GM06990 (cell line): ENCODE measurements at regions not wholly inside any gene's neighbourhood (a gene's known extent, or its start where the extent isn't known, plus 50 kb on each side); places are given as distances from the start of the nearest gene placed in this dataset.

Source experiments
- DNase-seq: peaks from one replicate; pipeline ENCODE4 v3.0.0-alpha.2; 2011; ENCODE audit not compliant: insufficient read length; ENCODE audit errors: extremely low read depth
- H3K27me3 ChIP-seq: replicated peaks from 2 replicates; pipeline ENCODE4 v1.6.0; 2011; ENCODE audit warnings: low read length; ENCODE audit not compliant: control insufficient read depth, insufficient read depth
- H3K36me3 ChIP-seq: 2 replicates; pipeline ENCODE4 v1.5.1; 2011; ENCODE audit warnings: low read length; ENCODE audit not compliant: control insufficient read depth, insufficient read depth
- H3K4me3 ChIP-seq: replicated peaks from 2 replicates; pipeline ENCODE4 v1.5.1; 2011; ENCODE audit warnings: low read depth, mild to moderate bottlenecking, control low read depth, low read length
- CTCF ChIP-seq: IDR thresholded peaks from 2 replicates; pipeline ENCODE4 v1.5.1; 2011; ENCODE audit warnings: low read length, control low read depth, mild to moderate bottlenecking, inconsistent platforms; ENCODE audit not compliant: insufficient read depth, poor library complexity, severe bottlenecking

GRCh38 chr2:139720056-139720455 is 939.9 kb upstream of the NXPH2 start:
- no peak for TF ChIP-seq CTCF
- no peaks in the 10 kb centered on the region for H3K27me3 ChIP-seq
- DNase-seq: no peak
- H3K4me3 ChIP-seq: no peak overlapping the region
- H3K36me3 ChIP-seq: no peaks in the 10 kb centered on the region

GRCh38 chr2:139704606-139705005 is 924.4 kb upstream of the NXPH2 start:
- TF ChIP-seq CTCF: no peak
- H3K27me3 ChIP-seq: no peaks in the 10 kb centered on the region
- no peak overlapping the region for H3K4me3 ChIP-seq
- DNase-seq: no peak
- no peaks in the 10 kb centered on the region for H3K36me3 ChIP-seq

GRCh38 chr2:139694327-139694726 is 914.1 kb upstream of the NXPH2 start:
- no peak for TF ChIP-seq CTCF
- Histone ChIP-seq H3K36me3 (no peaks in the 10 kb centered on the region), H3K4me3 (no peak overlapping the region), H3K27me3 (no peaks in the 10 kb centered on the region)
- no peak for DNase-seq

- H3K27me3 ChIP-seq: no peaks in the 10 kb centered on the region
- H3K4me3 ChIP-seq: no peak overlapping the region
- no peak for DNase-seq
- no peak for TF ChIP-seq CTCF
- H3K36me3 ChIP-seq: no peaks in the 10 kb centered on the region
These were observed 906.0 kb upstream of the NXPH2 start for GRCh38 chr2:139686205-139686604.

GRCh38 chr2:139685090-139685983 is 905.1 kb upstream of the NXPH2 start:
- no peak for TF ChIP-seq CTCF
- H3K36me3 ChIP-seq: no peaks in the 10 kb centered on the region
- no peak for DNase-seq

More at GRCh38 chr2:139685090-139685983, 905.1 kb upstream of the NXPH2 start:
- Histone ChIP-seq H3K4me3 (no peak overlapping the region), H3K27me3 (no peaks in the 10 kb centered on the region)
